ENCODE measurements at regions not wholly inside any gene's neighbourhood (a gene's known extent, or its start where the extent isn't known, plus 50 kb on each side); places are given as distances from the start of the nearest gene placed in this dataset.

GRCh38 chr7:85587785-85588184, 400.9 kb upstream of the SEMA3D start:
- in situ Hi-C loops (cut with MboI; ENCODE audit: low pct_ligation_motif_present in 1 of 4, low pct_unique_long_range_greater_than_20kb in 1 of 4, low sequenced_read_pairs in 3 of 4) = no loop called here

GRCh38 chr7:85586091-85586490, 399.2 kb upstream of the SEMA3D start:
- Histone ChIP-seq H3K36me3 (no peaks in the 10 kb centered on the region), H3K27me3 (no peaks in the 10 kb centered on the region)

More at GRCh38 chr7:85587785-85588184, 400.9 kb upstream of the SEMA3D start:
- H3K27me3 ChIP-seq = no peaks in the 10 kb centered on the region
- H3K4me1 ChIP-seq = no peaks in the 10 kb centered on the region
- DNase-seq = no peak
- H3K27ac ChIP-seq = no peak overlapping the region
- no peak overlapping the region for H3K4me3 ChIP-seq
- TF ChIP-seq EP300 (IDR thresholded peaks at IDR 0.05; ENCODE audit: low read depth) (no peak), POLR2A (IDR thresholded peaks at IDR 0.05) (no peak), POLR2AphosphoS5 (IDR thresholded peaks at IDR 0.05) (no peak), CTCF (IDR thresholded peaks at IDR 0.05) (no peak)
- intact Hi-C loops (cut with DNase I; ENCODE audit: low total_unique reads) = no loop called here
- H3K36me3 ChIP-seq = no peaks in the 10 kb centered on the region
- no peaks in the 10 kb centered on the region for H3K9me3 ChIP-seq

GRCh38 chr7:85583131-85583953, 396.5 kb upstream of the SEMA3D start:
- Histone ChIP-seq H3K27ac (no peak overlapping the region), H3K9me3 (no peaks in the 10 kb centered on the region), H3K36me3 (no peaks in the 10 kb centered on the region), H3K4me1 (no peaks in the 10 kb centered on the region), H3K4me3 (no peak overlapping the region), H3K27me3 (no peaks in the 10 kb centered on the region)
- DNase-seq = no peak
- in situ Hi-C loops (cut with MboI; ENCODE audit: low pct_ligation_motif_present in 1 of 4, low pct_unique_long_range_greater_than_20kb in 1 of 4, low sequenced_read_pairs in 3 of 4) (no loop called here), intact Hi-C loops (cut with DNase I; ENCODE audit: low total_unique reads) (no loop called here)
- WGBS, 2 donors (ENCODE audit: low coverage in 1 of 2) = 75 to 78% methylated on average over 6 of the region's 6 CpGs
- TF ChIP-seq EP300 (IDR thresholded peaks at IDR 0.05; ENCODE audit: low read depth) (no peak), POLR2A (IDR thresholded peaks at IDR 0.05) (no peak), POLR2AphosphoS5 (IDR thresholded peaks at IDR 0.05) (no peak), CTCF (IDR thresholded peaks at IDR 0.05) (no peak)

More at GRCh38 chr7:85586091-85586490, 399.2 kb upstream of the SEMA3D start:
- Histone ChIP-seq H3K4me1 (no peaks in the 10 kb centered on the region), H3K4me3 (no peak overlapping the region), H3K27ac (no peak overlapping the region), H3K9me3 (no peaks in the 10 kb centered on the region)
- DNase-seq = no peak
- TF ChIP-seq POLR2AphosphoS5 (IDR thresholded peaks at IDR 0.05) (no peak), EP300 (IDR thresholded peaks at IDR 0.05; ENCODE audit: low read depth) (no peak), CTCF (IDR thresholded peaks at IDR 0.05) (no peak), POLR2A (IDR thresholded peaks at IDR 0.05) (no peak)
- in situ Hi-C loops (cut with MboI; ENCODE audit: low pct_ligation_motif_present in 1 of 4, low pct_unique_long_range_greater_than_20kb in 1 of 4, low sequenced_read_pairs in 3 of 4) = no loop called here
- intact Hi-C loops (cut with DNase I; ENCODE audit: low total_unique reads) = no loop called here
- WGBS, 2 donors (ENCODE audit: low coverage in 1 of 2) = 41 to 58% methylated on average over 3 of the region's 3 CpGs

- Histone ChIP-seq H3K9me3 (no peaks in the 10 kb centered on the region), H3K27me3 (no peaks in the 10 kb centered on the region), H3K36me3 (no peaks in the 10 kb centered on the region), H3K27ac (no peak overlapping the region), H3K4me3 (no peak overlapping the region), H3K4me1 (no peaks in the 10 kb centered on the region)
- 58 to 60% methylated on average over 4 of the region's 4 CpGs for WGBS, 2 donors (ENCODE audit: low coverage in 1 of 2)
- TF ChIP-seq CTCF (IDR thresholded peaks at IDR 0.05) = no peak
- no peak for TF ChIP-seq EP300 (IDR thresholded peaks at IDR 0.05; ENCODE audit: low read depth)
- TF ChIP-seq POLR2AphosphoS5 (IDR thresholded peaks at IDR 0.05) = no peak
- TF ChIP-seq POLR2A (IDR thresholded peaks at IDR 0.05) = no peak
- intact Hi-C loops (cut with DNase I; ENCODE audit: low total_unique reads) (no loop called here), in situ Hi-C loops (cut with MboI; ENCODE audit: low pct_ligation_motif_present in 1 of 4, low pct_unique_long_range_greater_than_20kb in 1 of 4, low sequenced_read_pairs in 3 of 4) (no loop called here)
- no peak for DNase-seq
These were observed 387.0 kb upstream of the SEMA3D start for GRCh38 chr7:85573844-85574243.
